Activated CD4-positive, alpha-beta memory T cell treated with anti-CD3 and anti-CD28 coated beads, Interleukin-2, amount 10 ng/mL, durations not matched to agents 7 days and 5 days (primary cell): ENCODE measurements at regions not wholly inside any gene's neighbourhood (a gene's known extent, or its start where the extent isn't known, plus 50 kb on each side); places are given as distances from the start of the nearest gene placed in this dataset.

ENCODE experiments used
- CTCF ChIA-PET: fragments of 350-600 bp; sonication (Branson Sonifier 250); formaldehyde crosslinking; loops from one replicate; lab custom pipeline; 2021; ENCODE audit warnings: antibody characterized with exemption, inconsistent platforms; lab: Charles Lee
- POLR2A ChIA-PET: fragments of 350-600 bp; sonication (Branson Sonifier 250); formaldehyde crosslinking; loops from one replicate; lab custom pipeline; 2021; ENCODE audit warnings: antibody characterized with exemption; lab: Charles Lee
- DNase-seq: peaks from one replicate; pipeline ENCODE4 v3.0.0-alpha.2; 2020
- H3K27ac Mint-ChIP-seq: one replicate; pipeline ENCODE4 v1.8.0; 2021; ENCODE audit warnings: mild to moderate bottlenecking, mixed read lengths
- H3K27me3 Mint-ChIP-seq: one replicate; pipeline ENCODE4 v1.8.0; 2021; ENCODE audit warnings: mixed read lengths
- H3K36me3 Mint-ChIP-seq: one replicate; pipeline ENCODE4 v1.8.0; 2021; ENCODE audit warnings: low read depth, mixed read lengths
- H3K4me1 Mint-ChIP-seq: one replicate; pipeline ENCODE4 v1.8.0; 2021; ENCODE audit warnings: mixed read lengths
- H3K4me3 Mint-ChIP-seq: one replicate; pipeline ENCODE4 v1.8.0; 2021; ENCODE audit warnings: mild to moderate bottlenecking, mixed read lengths
- H3K9me3 Mint-ChIP-seq: one replicate; pipeline ENCODE4 v1.8.0; 2021; ENCODE audit warnings: mixed read lengths

DNA sequence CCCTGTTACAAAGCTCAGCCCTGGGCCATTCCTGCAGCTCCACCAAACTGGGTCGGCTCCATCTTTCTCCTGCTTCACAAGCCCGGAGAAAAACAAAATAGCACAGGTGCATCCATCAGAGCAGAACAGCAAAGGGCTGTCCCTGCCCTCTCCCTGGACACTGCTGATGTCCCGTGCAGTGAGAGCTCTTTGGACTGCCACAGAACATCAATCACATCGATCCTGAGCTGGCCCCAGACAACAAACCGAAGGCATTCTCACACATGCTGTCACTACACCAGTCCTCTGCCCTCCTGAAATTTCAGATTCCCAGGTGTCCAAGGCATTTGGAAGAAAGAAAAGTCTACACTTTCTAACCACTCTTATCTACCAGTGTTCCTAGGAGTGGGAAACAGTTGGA is 427.1 kb upstream of the ZMIZ1 start:
- no peak overlapping the region for H3K27ac Mint-ChIP-seq
- H3K27me3 Mint-ChIP-seq, result peaks cover 8% of the 10 kb centered on the region
- H3K36me3 Mint-ChIP-seq, result no peaks in the 10 kb centered on the region
- no peaks in the 10 kb centered on the region for H3K4me1 Mint-ChIP-seq
- DNase-seq, result no peak
- ChIA-PET POLR2A (no interaction called here), CTCF (interaction anchor here (0.8 kb wide), 1 partner anchor 16 kb away, joined by 4 read pairs; no protein-coding TSS in a partner anchor)
- no peak overlapping the region for H3K4me3 Mint-ChIP-seq
- H3K9me3 Mint-ChIP-seq, result no peaks in the 10 kb centered on the region

DNA sequence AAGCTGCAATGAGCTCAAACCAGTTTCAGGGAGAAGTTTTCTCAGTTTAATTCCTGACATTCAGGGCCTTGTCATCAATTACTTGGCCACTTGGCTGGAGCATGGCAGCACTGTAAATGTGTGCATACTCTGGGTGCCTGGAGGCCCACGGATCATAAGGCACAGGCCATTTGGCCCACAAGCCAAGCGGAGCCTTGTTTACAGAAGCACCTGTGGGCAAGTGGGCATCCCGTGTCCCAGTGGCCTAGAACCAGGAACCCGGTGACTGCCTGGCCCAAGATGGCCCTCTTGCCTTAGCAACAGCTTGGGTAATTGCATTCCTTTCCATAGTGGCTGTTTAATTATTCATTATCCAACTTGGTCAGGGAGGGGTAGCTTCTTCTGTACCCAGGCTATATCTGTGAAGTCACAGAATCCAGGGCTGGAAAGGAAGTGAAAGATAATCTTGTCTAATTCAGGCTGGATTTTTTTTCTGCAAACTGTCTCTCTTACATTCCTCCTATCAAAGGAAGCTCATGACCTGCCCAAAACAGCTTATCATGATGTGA is 426.4 kb upstream of the ZMIZ1 start:
- Mint-ChIP-seq H3K9me3 (no peaks in the 10 kb centered on the region), H3K36me3 (no peaks in the 10 kb centered on the region), H3K27me3 (peaks cover 8% of the 10 kb centered on the region), H3K27ac (no peak overlapping the region), H3K4me3 (no peak overlapping the region), H3K4me1 (no peaks in the 10 kb centered on the region)
- no peak for DNase-seq
- POLR2A ChIA-PET, result no interaction called here
- CTCF ChIA-PET, result no interaction called here

DNA sequence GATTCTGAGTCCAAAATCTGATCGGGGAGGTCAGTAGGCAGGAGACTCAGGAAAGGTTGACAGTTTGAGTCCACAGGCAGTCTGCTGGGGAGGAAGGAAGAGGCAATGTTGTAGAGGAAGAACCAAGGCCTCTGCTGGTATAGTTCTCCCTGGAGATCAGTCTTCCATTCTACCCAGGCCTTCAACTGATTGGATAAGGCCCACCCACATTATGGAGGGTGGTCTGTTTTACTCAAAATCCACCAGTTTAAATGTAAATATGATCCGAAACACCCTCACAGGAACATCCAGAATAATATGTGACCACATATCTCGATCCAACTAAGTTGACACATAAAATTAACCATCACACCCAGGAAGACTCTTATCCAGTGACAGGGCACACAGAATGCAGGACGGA is 425.3 kb upstream of the ZMIZ1 start:
- POLR2A ChIA-PET, result no interaction called here
- CTCF ChIA-PET, result no interaction called here
- Mint-ChIP-seq H3K27me3 (peaks cover 5% of the 10 kb centered on the region), H3K4me3 (no peak overlapping the region), H3K4me1 (no peaks in the 10 kb centered on the region), H3K9me3 (no peaks in the 10 kb centered on the region), H3K27ac (no peak overlapping the region), H3K36me3 (no peaks in the 10 kb centered on the region)
- no peak for DNase-seq

- H3K4me3 Mint-ChIP-seq, result no peak overlapping the region
- CTCF ChIA-PET, result no interaction called here
- no peaks in the 10 kb centered on the region for H3K36me3 Mint-ChIP-seq
- no peaks in the 10 kb centered on the region for H3K4me1 Mint-ChIP-seq
- H3K27me3 Mint-ChIP-seq, result peaks cover 10% of the 10 kb centered on the region
- H3K9me3 Mint-ChIP-seq, result no peaks in the 10 kb centered on the region
- no peak for DNase-seq
- POLR2A ChIA-PET, result no interaction called here
- no peak overlapping the region for H3K27ac Mint-ChIP-seq
Observed at GRCh38 chr10:78644550-78644949, 424.2 kb upstream of the ZMIZ1 start.

- Mint-ChIP-seq H3K36me3 (no peaks in the 10 kb centered on the region), H3K27ac (no peak overlapping the region), H3K9me3 (no peaks in the 10 kb centered on the region), H3K27me3 (peaks cover 11% of the 10 kb centered on the region), H3K4me3 (no peak overlapping the region), H3K4me1 (no peaks in the 10 kb centered on the region)
- ChIA-PET POLR2A (no interaction called here), CTCF (no interaction called here)
- no peak for DNase-seq
Observed at GRCh38 chr10:78645169-78645686, 423.5 kb upstream of the ZMIZ1 start.

GRCh38 chr10:78645975-78646374 is 422.8 kb upstream of the ZMIZ1 start:
- Mint-ChIP-seq H3K27ac (no peak overlapping the region), H3K9me3 (no peaks in the 10 kb centered on the region), H3K4me1 (no peaks in the 10 kb centered on the region), H3K36me3 (no peaks in the 10 kb centered on the region), H3K27me3 (peaks cover 11% of the 10 kb centered on the region), H3K4me3 (no peak overlapping the region)
- CTCF ChIA-PET, result no interaction called here
- POLR2A ChIA-PET, result no interaction called here
- no peak for DNase-seq

GRCh38 chr10:78648256-78648860 is 420.4 kb upstream of the ZMIZ1 start:
- Mint-ChIP-seq H3K36me3 (no peaks in the 10 kb centered on the region), H3K27me3 (peaks cover 14% of the 10 kb centered on the region), H3K4me1 (no peaks in the 10 kb centered on the region), H3K4me3 (no peak overlapping the region), H3K9me3 (no peaks in the 10 kb centered on the region), H3K27ac (no peak overlapping the region)
- DNase-seq, result no peak
- CTCF ChIA-PET, result interaction anchor here (2.1 kb wide), 1 partner anchor 9 kb away, joined by 6 read pairs; no protein-coding TSS in a partner anchor
- POLR2A ChIA-PET, result no interaction called here

GRCh38 chr10:78649429-78649828 is 419.3 kb upstream of the ZMIZ1 start:
- Mint-ChIP-seq H3K27me3 (peaks cover 16% of the 10 kb centered on the region), H3K4me3 (no peak overlapping the region), H3K27ac (no peak overlapping the region), H3K4me1 (no peaks in the 10 kb centered on the region), H3K36me3 (no peaks in the 10 kb centered on the region), H3K9me3 (no peaks in the 10 kb centered on the region)
- POLR2A ChIA-PET, result no interaction called here
- DNase-seq, result no peak
- CTCF ChIA-PET, result interaction anchor here (2.1 kb wide), 1 partner anchor 8 kb away, joined by 6 read pairs; no protein-coding TSS in a partner anchor

- Mint-ChIP-seq H3K4me1 (no peaks in the 10 kb centered on the region), H3K36me3 (no peaks in the 10 kb centered on the region), H3K9me3 (no peaks in the 10 kb centered on the region), H3K4me3 (no peak overlapping the region), H3K27ac (no peak overlapping the region), H3K27me3 (peaks cover 17% of the 10 kb centered on the region)
- ChIA-PET CTCF (interaction anchor here (2.1 kb wide), 1 partner anchor 8 kb away, joined by 6 read pairs; no protein-coding TSS in a partner anchor), POLR2A (no interaction called here)
- no peak for DNase-seq
Observed at GRCh38 chr10:78650122-78650521, 418.6 kb upstream of the ZMIZ1 start.

DNA sequence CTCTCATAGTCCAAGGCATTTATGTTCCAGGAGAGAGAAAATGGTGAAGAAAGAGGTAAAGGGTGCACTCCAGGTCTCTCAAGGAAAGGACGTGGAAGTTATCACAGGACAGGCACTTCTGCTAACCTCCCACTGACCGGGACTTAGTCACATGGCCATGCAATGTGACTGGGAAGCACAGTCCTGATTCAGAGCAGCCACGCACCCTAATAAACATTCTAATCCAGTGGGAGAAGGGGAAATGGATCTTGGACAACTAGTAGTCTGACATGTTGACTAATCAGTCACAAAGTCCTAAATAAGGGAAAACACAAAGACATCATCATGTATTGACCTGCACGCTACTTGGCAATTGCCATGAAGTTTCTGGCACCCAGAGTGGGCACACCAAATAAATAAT is 417.5 kb upstream of the ZMIZ1 start:
- DNase-seq, result no peak
- Mint-ChIP-seq H3K27ac (no peak overlapping the region), H3K9me3 (no peaks in the 10 kb centered on the region), H3K36me3 (no peaks in the 10 kb centered on the region), H3K27me3 (peaks cover 17% of the 10 kb centered on the region), H3K4me3 (no peak overlapping the region), H3K4me1 (no peaks in the 10 kb centered on the region)
- CTCF ChIA-PET, result no interaction called here
- POLR2A ChIA-PET, result no interaction called here

- H3K36me3 Mint-ChIP-seq, result no peaks in the 10 kb centered on the region
- no peaks in the 10 kb centered on the region for H3K9me3 Mint-ChIP-seq
- ChIA-PET CTCF (no interaction called here), POLR2A (no interaction called here)
- no peak for DNase-seq
- no peaks in the 10 kb centered on the region for H3K4me1 Mint-ChIP-seq
- no peak overlapping the region for H3K4me3 Mint-ChIP-seq
- H3K27ac Mint-ChIP-seq, result no peak overlapping the region
- peaks cover 18% of the 10 kb centered on the region for H3K27me3 Mint-ChIP-seq
Observed at GRCh38 chr10:78653555-78653954, 415.2 kb upstream of the ZMIZ1 start.

DNA sequence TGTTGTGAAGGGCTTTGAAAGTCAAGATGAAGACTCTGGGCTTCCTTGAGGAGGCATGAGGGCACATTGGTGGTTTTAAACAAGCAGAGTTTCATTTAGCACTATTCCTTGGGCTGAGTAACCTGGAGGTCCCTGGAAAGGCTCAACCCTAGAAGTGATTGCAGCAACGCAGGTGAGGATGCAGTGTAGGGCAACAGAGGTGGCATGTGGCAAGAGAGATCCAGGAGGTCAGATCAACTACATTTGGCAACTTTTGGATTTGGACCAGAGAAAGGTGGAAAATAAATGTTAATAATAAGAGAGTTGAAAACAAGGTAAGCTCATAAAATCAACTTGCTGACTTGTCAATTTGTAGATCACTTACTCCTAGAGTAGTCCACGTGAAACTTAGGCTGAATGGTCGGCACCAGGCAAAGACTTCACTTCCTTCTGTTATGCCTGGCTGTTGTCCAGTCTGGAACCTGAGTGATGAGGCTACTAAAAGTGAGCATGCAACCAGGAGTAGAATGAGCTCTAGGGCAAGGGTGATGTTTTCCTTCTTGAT is 414.6 kb upstream of the ZMIZ1 start:
- no peak overlapping the region for H3K4me3 Mint-ChIP-seq
- no peaks in the 10 kb centered on the region for H3K9me3 Mint-ChIP-seq
- H3K36me3 Mint-ChIP-seq, result no peaks in the 10 kb centered on the region
- H3K27ac Mint-ChIP-seq, result no peak overlapping the region
- POLR2A ChIA-PET, result no interaction called here
- no peak for DNase-seq
- H3K4me1 Mint-ChIP-seq, result no peaks in the 10 kb centered on the region
- CTCF ChIA-PET, result no interaction called here
- peaks cover 16% of the 10 kb centered on the region for H3K27me3 Mint-ChIP-seq

DNA sequence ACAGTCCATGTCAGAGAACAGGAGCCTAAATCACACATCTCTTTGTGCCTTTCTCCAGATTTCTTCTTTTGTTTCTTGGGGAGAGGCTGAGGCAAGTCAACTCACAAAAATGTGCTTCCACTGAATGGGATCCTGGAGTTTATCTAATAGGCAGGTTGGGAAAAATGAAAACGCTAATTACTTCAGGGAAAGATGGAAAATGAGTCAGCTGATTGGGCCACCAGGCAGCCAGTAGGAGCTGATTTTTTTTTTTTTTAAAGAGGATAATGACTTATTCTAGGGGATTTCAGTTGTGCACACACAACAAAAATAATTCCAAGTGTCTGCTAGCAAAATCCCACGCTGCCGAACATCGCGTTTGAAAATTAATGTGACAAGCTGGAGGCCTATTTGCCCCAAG is 412.8 kb upstream of the ZMIZ1 start:
- DNase-seq, result no peak
- H3K4me1 Mint-ChIP-seq, result no peaks in the 10 kb centered on the region
- H3K27me3 Mint-ChIP-seq, result peaks cover 15% of the 10 kb centered on the region
- H3K4me3 Mint-ChIP-seq, result no peak overlapping the region
- POLR2A ChIA-PET, result no interaction called here
- no peaks in the 10 kb centered on the region for H3K9me3 Mint-ChIP-seq
- H3K27ac Mint-ChIP-seq, result no peak overlapping the region
- H3K36me3 Mint-ChIP-seq, result no peaks in the 10 kb centered on the region
- CTCF ChIA-PET, result interaction anchor here (2.0 kb wide), 1 partner anchor 10 kb away, joined by 6 read pairs; no protein-coding TSS in a partner anchor
